ENCODE measurements at regions not wholly inside any gene's neighbourhood (a gene's known extent, or its start where the extent isn't known, plus 50 kb on each side); places are given as distances from the start of the nearest gene placed in this dataset.
A peak's percentile ranks its signal among the peaks of the same experiment; 100 is the strongest.
"Not testable (repeated sequence)": the region's sequence is repeated elsewhere in the genome, so short reads cannot be mapped to it uniquely, and the experiment has no call there.

DNA sequence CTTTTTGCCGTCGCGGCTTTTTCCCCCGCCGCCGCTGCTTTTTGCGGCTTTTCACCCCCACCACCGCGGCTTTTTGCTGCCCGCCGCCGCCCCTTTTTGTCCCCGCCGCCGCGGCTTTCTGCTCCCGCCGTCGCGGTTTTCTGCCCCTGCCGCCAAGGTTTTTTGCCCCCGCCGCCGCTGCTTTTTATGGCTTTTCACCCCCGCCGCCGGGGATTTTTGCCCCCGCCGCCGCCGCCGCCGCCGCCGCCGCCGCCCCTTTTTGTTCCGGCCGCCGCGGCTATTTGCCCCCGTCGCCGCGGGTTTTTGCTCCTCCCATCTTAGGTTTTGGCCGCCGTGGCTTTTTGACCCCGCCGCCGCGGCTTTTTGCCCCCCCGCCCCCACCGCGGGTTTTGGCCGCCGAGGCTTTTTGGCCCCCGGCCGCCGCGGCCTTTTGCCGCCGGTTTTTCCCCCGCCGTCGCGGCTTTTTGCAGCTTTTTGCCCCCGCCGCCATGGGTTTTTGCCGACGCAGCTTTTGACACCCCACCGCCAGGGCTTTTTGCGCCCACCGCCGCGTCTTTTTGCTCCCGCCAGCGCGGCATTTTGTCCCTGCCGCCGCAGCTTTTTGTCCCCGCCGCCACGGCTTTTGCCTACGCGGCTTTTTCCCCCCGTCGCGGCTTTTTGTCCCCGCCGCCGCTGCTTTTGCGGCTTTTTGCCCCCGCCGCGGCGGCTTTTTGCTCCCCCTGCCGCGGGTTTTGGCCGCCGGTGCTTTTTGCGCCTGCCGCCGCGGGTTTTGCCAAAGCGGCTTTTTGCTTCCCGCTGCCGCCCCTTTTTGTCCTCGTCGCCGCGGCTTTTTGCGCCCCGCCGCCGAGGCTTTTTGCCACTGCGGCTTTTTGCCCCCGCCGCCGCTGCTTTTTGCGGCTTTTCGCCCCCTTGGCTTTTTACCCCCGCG lies 519.4 kb upstream of the WSB1 start:
- Histone ChIP-seq H3K27ac (ENCODE audit: low read depth in 1 of 3, low read length in 2 of 3) (no peak overlapping the region), H3K4me1 (ENCODE audit: control insufficient read depth in 3 of 3, insufficient read depth in 2 of 3, low read depth in 1 of 3, low read length in 2 of 3) (no peaks in the 10 kb centered on the region), H3K4me3 (ENCODE audit: low read depth in 1 of 3, low read length in 3 of 3) (no peak overlapping the region), H3K36me3 (ENCODE audit: control insufficient read depth in 3 of 3, insufficient read depth in 2 of 3, low read depth in 1 of 3, low read length in 3 of 3) (no peaks in the 10 kb centered on the region), H3K27me3 (ENCODE audit: control insufficient read depth in 3 of 3, insufficient read depth in 3 of 3, low read length in 3 of 3) (no peaks in the 10 kb centered on the region), H3K9me3 (ENCODE audit: control insufficient read depth in 2 of 2, insufficient read depth in 1 of 2, low read depth in 1 of 2, low read length in 1 of 2) (peaks cover 7 to 23% of the 10 kb centered on the region in 2 donors)
- no peak for FAIRE-seq
- DNase-seq: no peak
- WGBS, 3 donors: 66 to 79% (median 79%) methylated on average over 95 to 123 of the region's 123 CpGs

DNA sequence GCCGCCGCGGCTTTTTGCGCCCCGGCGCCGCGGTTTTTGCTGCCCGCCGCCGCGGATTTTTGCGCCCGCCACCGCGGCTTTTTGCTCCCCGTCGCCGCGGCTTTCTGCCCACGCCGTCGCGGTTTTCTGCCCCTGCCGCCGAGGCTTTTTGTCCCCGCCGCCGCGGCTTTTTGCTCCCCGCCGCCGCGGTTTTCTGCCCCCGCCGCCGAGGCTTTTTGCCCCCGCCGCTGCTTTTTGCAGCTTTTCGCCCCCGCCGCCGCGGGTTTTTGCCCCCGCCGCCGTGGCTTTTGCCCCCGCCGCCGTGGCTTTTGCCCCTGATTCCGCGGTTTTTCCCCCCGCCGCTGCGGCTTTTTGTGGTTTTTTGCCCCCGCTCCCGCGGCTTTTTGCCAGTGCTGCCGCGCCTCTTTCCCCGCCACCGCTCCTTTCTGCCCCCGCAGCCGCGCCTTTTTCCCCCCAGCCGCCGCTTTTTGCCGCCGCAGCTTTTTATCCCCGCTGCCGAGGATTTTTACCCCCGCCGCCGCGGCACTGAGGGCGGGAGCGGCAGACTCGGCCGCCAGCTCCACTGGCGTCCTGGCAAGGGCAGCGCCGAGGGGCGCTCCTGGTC lies 518.6 kb upstream of the WSB1 start:
- no peak overlapping the region for H3K27ac ChIP-seq (ENCODE audit: low read depth in 1 of 3, low read length in 2 of 3)
- WGBS, 3 donors: 66 to 83% (median 76%) methylated on average over 64 to 83 of the region's 83 CpGs
- no peak for FAIRE-seq
- no peaks in the 10 kb centered on the region for H3K36me3 ChIP-seq (ENCODE audit: control insufficient read depth in 3 of 3, insufficient read depth in 2 of 3, low read depth in 1 of 3, low read length in 3 of 3)
- no peaks in the 10 kb centered on the region for H3K27me3 ChIP-seq (ENCODE audit: control insufficient read depth in 3 of 3, insufficient read depth in 3 of 3, low read length in 3 of 3)
- no peak overlapping the region for H3K4me3 ChIP-seq (ENCODE audit: low read depth in 1 of 3, low read length in 3 of 3)
- no peaks in the 10 kb centered on the region for H3K4me1 ChIP-seq (ENCODE audit: control insufficient read depth in 3 of 3, insufficient read depth in 2 of 3, low read depth in 1 of 3, low read length in 2 of 3)
- H3K9me3 ChIP-seq (ENCODE audit: control insufficient read depth in 2 of 2, insufficient read depth in 1 of 2, low read depth in 1 of 2, low read length in 1 of 2): peaks cover 7 to 23% of the 10 kb centered on the region in 2 donors
- DNase-seq: no peak

DNA sequence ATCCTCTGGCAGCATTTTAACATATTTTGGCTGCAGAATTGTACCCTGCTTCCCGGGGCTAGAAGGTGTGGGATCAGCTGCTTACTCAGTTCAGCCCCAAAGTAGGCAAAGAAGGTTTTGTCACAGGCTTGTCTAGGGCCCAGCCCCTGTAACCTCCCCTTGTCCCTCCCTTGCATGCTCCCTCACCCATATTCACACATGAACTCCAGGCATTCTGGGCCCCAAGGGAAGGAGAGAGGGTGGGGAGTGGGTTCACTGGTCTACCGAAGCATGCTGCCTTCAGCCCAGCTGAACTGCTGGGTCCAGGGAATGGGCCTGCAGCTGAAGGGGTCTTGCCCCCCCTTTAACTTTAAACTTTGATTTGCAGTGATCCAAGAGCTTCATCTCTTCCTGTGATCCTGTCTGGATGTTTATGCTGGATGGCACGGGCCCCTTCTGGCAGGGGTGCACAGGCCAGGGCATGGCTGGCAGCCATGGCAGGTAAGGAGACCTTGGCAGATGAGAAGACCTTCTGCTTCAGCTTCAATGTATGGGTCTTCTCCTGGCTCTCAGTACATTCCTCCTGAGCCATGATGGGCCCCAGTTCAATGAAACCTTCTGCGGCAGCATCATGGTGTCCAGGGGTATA lies 513.6 kb upstream of the WSB1 start:
- H3K27me3 ChIP-seq (ENCODE audit: control insufficient read depth in 3 of 3, insufficient read depth in 3 of 3, low read length in 3 of 3); DNase-seq; H3K4me1 ChIP-seq (ENCODE audit: control insufficient read depth in 3 of 3, insufficient read depth in 2 of 3, low read depth in 1 of 3, low read length in 2 of 3); H3K36me3 ChIP-seq (ENCODE audit: control insufficient read depth in 3 of 3, insufficient read depth in 2 of 3, low read depth in 1 of 3, low read length in 3 of 3); H3K27ac ChIP-seq (ENCODE audit: low read depth in 1 of 3, low read length in 2 of 3); FAIRE-seq; H3K4me3 ChIP-seq (ENCODE audit: low read depth in 1 of 3, low read length in 3 of 3): not testable (repeated sequence)
- 70 to 83% (median 79%) methylated on average over 4 of the region's 4 CpGs for WGBS, 3 donors
- H3K9me3 ChIP-seq (ENCODE audit: control insufficient read depth in 2 of 2, insufficient read depth in 1 of 2, low read depth in 1 of 2, low read length in 1 of 2): peaks cover 3 to 13% of the 10 kb centered on the region in 2 donors

DNA sequence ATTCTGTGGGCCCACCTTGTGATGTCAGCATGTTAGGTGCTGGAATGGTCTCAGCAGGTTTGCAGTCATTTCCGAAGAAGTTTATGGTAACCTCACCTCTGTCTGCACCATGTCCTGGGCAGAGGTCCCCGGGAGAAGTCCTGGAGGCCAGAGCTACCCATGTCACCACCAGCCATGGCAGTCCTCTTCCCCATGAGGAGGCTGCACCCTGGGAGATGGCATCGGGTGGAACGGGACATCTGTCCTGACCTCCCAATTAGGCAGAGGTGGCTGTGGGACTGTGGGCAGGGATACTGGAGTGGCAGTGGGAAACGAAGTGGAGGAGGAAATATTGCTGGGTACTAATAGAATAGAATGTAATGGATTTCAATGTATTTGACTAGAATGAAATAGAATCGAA lies 511.8 kb upstream of the WSB1 start:
- Histone ChIP-seq H3K27ac (ENCODE audit: low read depth in 1 of 3, low read length in 2 of 3) (no peak overlapping the region), H3K4me3 (ENCODE audit: low read depth in 1 of 3, low read length in 3 of 3) (no peak overlapping the region), H3K36me3 (ENCODE audit: control insufficient read depth in 3 of 3, insufficient read depth in 2 of 3, low read depth in 1 of 3, low read length in 3 of 3) (no peaks in the 10 kb centered on the region), H3K4me1 (ENCODE audit: control insufficient read depth in 3 of 3, insufficient read depth in 2 of 3, low read depth in 1 of 3, low read length in 2 of 3) (no peaks in the 10 kb centered on the region), H3K9me3 (ENCODE audit: control insufficient read depth in 2 of 2, insufficient read depth in 1 of 2, low read depth in 1 of 2, low read length in 1 of 2) (peaks cover 3 to 11% of the 10 kb centered on the region in 2 donors), H3K27me3 (ENCODE audit: control insufficient read depth in 3 of 3, insufficient read depth in 3 of 3, low read length in 3 of 3) (no peaks in the 10 kb centered on the region)
- FAIRE-seq (no peak), DNase-seq (no peak)
- WGBS, 3 donors: 68 to 76% (median 72%) methylated on average over 6 of the region's 6 CpGs

DNA sequence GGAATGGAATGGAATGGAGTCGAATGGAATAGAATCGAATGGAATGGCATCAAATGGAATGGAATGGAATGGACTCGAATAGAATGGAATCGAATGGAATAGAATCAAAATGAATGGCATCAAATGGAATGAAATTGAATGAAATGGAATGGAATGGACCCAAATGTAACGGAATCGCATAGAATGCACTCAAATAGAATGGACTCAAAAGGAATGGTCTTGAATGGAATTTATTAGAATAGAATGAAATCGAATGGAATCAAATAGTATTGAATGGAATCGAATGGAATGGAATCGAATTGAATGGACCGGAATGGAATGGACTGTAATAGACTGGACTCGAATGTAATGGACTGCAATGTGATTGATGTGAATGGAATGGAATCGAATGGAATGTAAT lies 501.4 kb upstream of the WSB1 start:
- no peak for FAIRE-seq
- Histone ChIP-seq H3K36me3 (ENCODE audit: control insufficient read depth in 3 of 3, insufficient read depth in 2 of 3, low read depth in 1 of 3, low read length in 3 of 3) (no peaks in the 10 kb centered on the region), H3K9me3 (ENCODE audit: control insufficient read depth in 2 of 2, insufficient read depth in 1 of 2, low read depth in 1 of 2, low read length in 1 of 2) (peaks cover 0 to 9% of the 10 kb centered on the region in 2 donors), H3K4me3 (ENCODE audit: low read depth in 1 of 3, low read length in 3 of 3) (no peak overlapping the region), H3K27ac (ENCODE audit: low read depth in 1 of 3, low read length in 2 of 3) (no peak overlapping the region), H3K4me1 (ENCODE audit: control insufficient read depth in 3 of 3, insufficient read depth in 2 of 3, low read depth in 1 of 3, low read length in 2 of 3) (no peaks in the 10 kb centered on the region), H3K27me3 (ENCODE audit: control insufficient read depth in 3 of 3, insufficient read depth in 3 of 3, low read length in 3 of 3) (no peaks in the 10 kb centered on the region)
- peak in 1 of 2 donors; percentile 69 for DNase-seq
- 85 to 90% (median 86%) methylated on average over 12 of the region's 12 CpGs for WGBS, 3 donors

DNA sequence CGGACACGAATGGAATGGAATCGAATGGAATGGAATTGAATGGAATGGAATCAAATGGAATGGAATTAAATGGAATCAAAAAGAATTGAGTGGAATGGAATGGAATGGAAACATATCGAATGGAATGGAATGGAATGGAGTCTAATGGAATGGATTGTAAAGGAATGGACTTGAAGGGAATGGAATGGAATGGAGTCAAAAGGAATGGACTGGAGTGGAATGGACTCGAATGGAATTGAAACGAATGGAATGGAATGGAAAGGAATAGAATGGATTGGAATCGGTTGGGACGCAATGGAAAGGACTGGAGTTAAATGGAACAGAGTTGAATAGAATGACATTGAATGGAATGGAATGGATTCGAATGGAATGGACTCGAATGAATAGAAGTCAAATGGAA lies 486.9 kb upstream of the WSB1 start:
- H3K27ac ChIP-seq (ENCODE audit: low read depth in 1 of 3, low read length in 2 of 3): no peak overlapping the region
- no peak overlapping the region for H3K4me3 ChIP-seq (ENCODE audit: low read depth in 1 of 3, low read length in 3 of 3)
- peaks cover 4 to 8% of the 10 kb centered on the region in 2 donors for H3K9me3 ChIP-seq (ENCODE audit: control insufficient read depth in 2 of 2, insufficient read depth in 1 of 2, low read depth in 1 of 2, low read length in 1 of 2)
- no peaks in the 10 kb centered on the region for H3K36me3 ChIP-seq (ENCODE audit: control insufficient read depth in 3 of 3, insufficient read depth in 2 of 3, low read depth in 1 of 3, low read length in 3 of 3)
- no peaks in the 10 kb centered on the region for H3K4me1 ChIP-seq (ENCODE audit: control insufficient read depth in 3 of 3, insufficient read depth in 2 of 3, low read depth in 1 of 3, low read length in 2 of 3)
- FAIRE-seq (no peak), DNase-seq (no peak)
- H3K27me3 ChIP-seq (ENCODE audit: control insufficient read depth in 3 of 3, insufficient read depth in 3 of 3, low read length in 3 of 3): no peaks in the 10 kb centered on the region
- WGBS, 3 donors: 82 to 88% (median 83%) methylated on average over 10 of the region's 10 CpGs

DNA sequence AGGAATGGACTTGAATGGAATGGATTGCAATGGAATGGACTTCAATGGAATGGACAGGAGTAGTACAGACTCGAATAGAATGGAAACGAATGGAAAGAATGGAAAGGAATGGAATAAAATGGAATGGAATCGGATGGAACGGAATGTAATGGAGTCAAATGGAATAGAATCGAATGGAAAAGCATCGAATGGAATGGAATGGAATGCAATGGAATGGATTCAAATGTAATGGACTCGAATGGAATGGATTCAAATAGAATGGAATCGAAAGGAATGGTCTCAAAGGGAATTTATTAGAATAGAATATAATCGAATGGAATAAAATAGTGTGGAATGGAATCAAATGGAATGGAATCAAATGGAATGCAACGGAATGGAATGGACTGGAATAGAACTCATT lies 484.9 kb upstream of the WSB1 start:
- no peak for FAIRE-seq

DNA sequence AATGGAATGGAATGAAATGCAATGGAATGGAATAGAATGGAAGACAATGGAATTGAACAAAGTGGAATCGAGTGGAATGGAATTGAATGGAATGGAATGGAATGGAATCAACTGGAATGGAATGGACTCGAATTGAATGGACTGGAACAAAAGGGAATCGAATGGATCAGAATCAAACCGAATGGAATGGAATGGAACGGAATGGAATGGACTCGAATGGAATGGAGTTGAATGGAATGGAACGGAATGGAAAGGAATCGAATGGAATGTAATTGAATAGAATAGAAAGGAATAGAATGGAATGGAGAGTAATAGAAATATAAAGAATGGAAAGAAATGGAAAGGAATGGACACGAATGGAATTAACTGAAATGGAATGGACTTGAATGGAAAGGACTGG lies 475.2 kb upstream of the WSB1 start:
- Histone ChIP-seq H3K27me3 (ENCODE audit: control insufficient read depth in 3 of 3, insufficient read depth in 3 of 3, low read length in 3 of 3) (no peaks in the 10 kb centered on the region), H3K36me3 (ENCODE audit: control insufficient read depth in 3 of 3, insufficient read depth in 2 of 3, low read depth in 1 of 3, low read length in 3 of 3) (no peaks in the 10 kb centered on the region), H3K4me1 (ENCODE audit: control insufficient read depth in 3 of 3, insufficient read depth in 2 of 3, low read depth in 1 of 3, low read length in 2 of 3) (no peaks in the 10 kb centered on the region), H3K27ac (ENCODE audit: low read depth in 1 of 3, low read length in 2 of 3) (no peak overlapping the region), H3K9me3 (ENCODE audit: control insufficient read depth in 2 of 2, insufficient read depth in 1 of 2, low read depth in 1 of 2, low read length in 1 of 2) (peaks cover 0 to 7% of the 10 kb centered on the region in 2 donors), H3K4me3 (ENCODE audit: low read depth in 1 of 3, low read length in 3 of 3) (no peak overlapping the region)
- peak; percentile 19 to 47 for DNase-seq
- 78 to 83% (median 80%) methylated on average over 9 of the region's 9 CpGs for WGBS, 3 donors
- no peak for FAIRE-seq

More for the DNA sequence above, 484.9 kb upstream of the WSB1 start:
- WGBS, 3 donors: 75 to 81% (median 76%) methylated on average over 10 of the region's 10 CpGs
- no peaks in the 10 kb centered on the region for H3K27me3 ChIP-seq (ENCODE audit: control insufficient read depth in 3 of 3, insufficient read depth in 3 of 3, low read length in 3 of 3)
- H3K27ac ChIP-seq (ENCODE audit: low read depth in 1 of 3, low read length in 2 of 3): no peak overlapping the region
- DNase-seq: peak in 1 of 2 donors; percentile 41
- H3K4me1 ChIP-seq (ENCODE audit: control insufficient read depth in 3 of 3, insufficient read depth in 2 of 3, low read depth in 1 of 3, low read length in 2 of 3): no peaks in the 10 kb centered on the region
- no peak overlapping the region for H3K4me3 ChIP-seq (ENCODE audit: low read depth in 1 of 3, low read length in 3 of 3)
- peaks cover 4 to 10% of the 10 kb centered on the region in 2 donors for H3K9me3 ChIP-seq (ENCODE audit: control insufficient read depth in 2 of 2, insufficient read depth in 1 of 2, low read depth in 1 of 2, low read length in 1 of 2)
- no peaks in the 10 kb centered on the region for H3K36me3 ChIP-seq (ENCODE audit: control insufficient read depth in 3 of 3, insufficient read depth in 2 of 3, low read depth in 1 of 3, low read length in 3 of 3)
